Activated naive CD8-positive, alpha-beta T cell treated with anti-CD3 and anti-CD28 coated beads, Interleukin-2, amount 10 ng/mL, durations not matched to agents 7 days and 5 days (primary cell): ENCODE measurements at regions not wholly inside any gene's neighbourhood (a gene's known extent, or its start where the extent isn't known, plus 50 kb on each side); places are given as distances from the start of the nearest gene placed in this dataset.

Experiments used
- ATAC-seq: fragments of 150-1000 bp; cut with Tn5 transposase; one replicate; pipeline ENCODE4 v1.10.0; 2021; ENCODE audit warnings: low read depth, moderate library complexity
- POLR2A ChIA-PET: fragments of 350-600 bp; sonication (Branson Sonifier 250); formaldehyde crosslinking; loops from one replicate; lab custom pipeline; 2021; ENCODE audit warnings: antibody characterized with exemption; lab: Charles Lee
- DNase-seq: peaks from one replicate; pipeline ENCODE4 v3.0.0; 2021
- H3K27ac Mint-ChIP-seq: one replicate; pipeline ENCODE4 v1.8.0; 2022; ENCODE audit warnings: mild to moderate bottlenecking, mixed read lengths
- H3K27me3 Mint-ChIP-seq: one replicate; pipeline ENCODE4 v1.8.0; 2022; ENCODE audit warnings: mild to moderate bottlenecking, moderate library complexity, mixed read lengths
- H3K36me3 Mint-ChIP-seq: one replicate; pipeline ENCODE4 v1.8.0; 2021; ENCODE audit warnings: mild to moderate bottlenecking, mixed read lengths
- H3K4me1 Mint-ChIP-seq: one replicate; pipeline ENCODE4 v1.8.0; 2021; ENCODE audit warnings: mixed read lengths
- H3K4me3 Mint-ChIP-seq: one replicate; pipeline ENCODE4 v1.8.0; 2022; ENCODE audit warnings: mild to moderate bottlenecking, moderate library complexity, mixed read lengths
- H3K9me3 Mint-ChIP-seq: one replicate; pipeline ENCODE4 v1.8.0; 2021; ENCODE audit warnings: mixed read lengths

DNA sequence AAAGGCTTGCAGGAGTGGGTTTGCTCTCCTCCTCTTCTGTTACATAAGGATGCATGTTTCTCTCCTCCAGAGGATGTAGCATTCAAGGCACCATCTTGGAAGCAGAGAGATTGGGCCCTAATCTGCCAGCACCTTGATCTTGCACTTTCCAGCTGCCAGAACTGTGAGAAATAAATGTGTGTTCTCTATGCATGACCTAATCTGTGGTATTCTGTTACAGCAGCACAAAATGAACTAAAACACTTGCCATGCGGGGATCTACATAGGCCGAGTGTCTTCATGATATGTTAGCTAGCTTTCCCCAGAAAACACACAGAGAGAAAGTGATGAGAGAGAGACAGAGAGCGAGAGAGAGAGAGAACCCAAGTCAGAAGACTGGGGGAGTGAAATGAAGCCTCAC, 273.5 kb downstream of the UTP18 start:
- Mint-ChIP-seq H3K9me3 (no peaks in the 10 kb centered on the region), H3K36me3 (no peaks in the 10 kb centered on the region), H3K27ac (no peak overlapping the region), H3K4me3 (no peak overlapping the region), H3K4me1 (no peaks in the 10 kb centered on the region), H3K27me3 (peaks cover 5% of the 10 kb centered on the region)
- no peak for ATAC-seq
- POLR2A ChIA-PET = no interaction called here
- no peak for DNase-seq

DNA sequence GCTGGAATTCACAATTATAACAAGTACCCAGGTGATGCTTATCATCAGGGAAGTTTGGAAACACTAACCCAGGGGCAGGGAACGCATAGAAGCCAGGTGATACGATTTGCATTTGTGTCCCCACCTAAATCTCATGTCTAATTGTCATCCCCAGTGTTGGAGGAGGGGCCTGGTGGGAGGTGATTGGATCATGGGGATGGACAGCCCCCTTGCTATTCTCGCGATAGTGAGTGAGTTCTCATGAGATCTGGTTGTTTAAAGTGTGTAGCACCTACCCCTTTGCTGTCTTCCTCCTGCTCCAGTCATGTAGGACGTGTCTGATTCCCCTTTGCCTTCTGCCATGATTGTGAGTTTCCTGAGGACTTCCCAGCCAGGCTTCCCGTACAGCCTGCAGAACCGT, 276.3 kb downstream of the UTP18 start:
- POLR2A ChIA-PET = no interaction called here
- peaks cover 6% of the 10 kb centered on the region for H3K4me1 Mint-ChIP-seq
- H3K27me3 Mint-ChIP-seq = peaks cover 3% of the 10 kb centered on the region
- H3K4me3 Mint-ChIP-seq = no peak overlapping the region
- ATAC-seq (no peak), DNase-seq (no peak)
- no peak overlapping the region for H3K27ac Mint-ChIP-seq
- H3K9me3 Mint-ChIP-seq = no peaks in the 10 kb centered on the region
- H3K36me3 Mint-ChIP-seq = no peaks in the 10 kb centered on the region

GRCh38 chr17:51537996-51538550, 277.7 kb downstream of the UTP18 start:
- no peaks in the 10 kb centered on the region for H3K36me3 Mint-ChIP-seq
- no peaks in the 10 kb centered on the region for H3K9me3 Mint-ChIP-seq
- peaks cover 6% of the 10 kb centered on the region for H3K4me1 Mint-ChIP-seq
- H3K27ac Mint-ChIP-seq = no peak overlapping the region
- H3K27me3 Mint-ChIP-seq = no peaks in the 10 kb centered on the region
- DNase-seq (no peak), ATAC-seq (no peak)
- H3K4me3 Mint-ChIP-seq = no peak overlapping the region
- POLR2A ChIA-PET = no interaction called here

DNA sequence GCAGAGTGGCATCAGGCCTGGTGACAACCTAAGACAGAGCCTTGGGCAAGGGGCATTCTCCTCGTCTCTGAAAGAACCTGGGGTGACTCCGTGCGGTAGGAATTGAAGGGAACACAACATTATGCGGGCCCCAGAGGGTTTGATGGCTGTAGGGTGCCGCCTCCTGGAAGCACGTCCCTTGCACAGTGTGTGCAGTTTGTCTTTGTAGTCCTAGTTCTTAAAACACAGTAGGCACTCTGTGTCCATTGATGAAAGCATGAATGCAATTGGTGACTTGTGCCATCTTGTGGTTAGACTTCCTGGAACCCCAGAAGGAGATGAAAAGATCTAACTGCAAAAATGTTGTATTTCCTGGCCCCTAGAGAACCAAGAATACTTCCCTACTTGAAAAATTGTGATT, 279.8 kb downstream of the UTP18 start:
- no peak for DNase-seq

GRCh38 chr17:51541215-51541614, 280.9 kb downstream of the UTP18 start:
- DNase-seq (no peak), ATAC-seq (no peak)
- Mint-ChIP-seq H3K4me1 (peaks cover 6% of the 10 kb centered on the region), H3K27me3 (no peaks in the 10 kb centered on the region), H3K9me3 (no peaks in the 10 kb centered on the region), H3K4me3 (no peak overlapping the region), H3K27ac (no peak overlapping the region), H3K36me3 (no peaks in the 10 kb centered on the region)
- POLR2A ChIA-PET = no interaction called here

More for the DNA sequence above, 279.8 kb downstream of the UTP18 start:
- ATAC-seq = no peak
- Mint-ChIP-seq H3K27ac (no peak overlapping the region), H3K36me3 (no peaks in the 10 kb centered on the region), H3K4me3 (no peak overlapping the region), H3K27me3 (no peaks in the 10 kb centered on the region), H3K9me3 (no peaks in the 10 kb centered on the region), H3K4me1 (peaks cover 6% of the 10 kb centered on the region)
- POLR2A ChIA-PET = no interaction called here

- no peak overlapping the region for H3K4me3 Mint-ChIP-seq
- H3K4me1 Mint-ChIP-seq = no peaks in the 10 kb centered on the region
- H3K27ac Mint-ChIP-seq = no peak overlapping the region
- no peaks in the 10 kb centered on the region for H3K36me3 Mint-ChIP-seq
- no peak for DNase-seq
- POLR2A ChIA-PET = no interaction called here
- no peak for ATAC-seq
- H3K9me3 Mint-ChIP-seq = no peaks in the 10 kb centered on the region
- H3K27me3 Mint-ChIP-seq = peaks cover under 1% of the 10 kb centered on the region
Measured at GRCh38 chr17:51546114-51546513, 285.8 kb downstream of the UTP18 start.

DNA sequence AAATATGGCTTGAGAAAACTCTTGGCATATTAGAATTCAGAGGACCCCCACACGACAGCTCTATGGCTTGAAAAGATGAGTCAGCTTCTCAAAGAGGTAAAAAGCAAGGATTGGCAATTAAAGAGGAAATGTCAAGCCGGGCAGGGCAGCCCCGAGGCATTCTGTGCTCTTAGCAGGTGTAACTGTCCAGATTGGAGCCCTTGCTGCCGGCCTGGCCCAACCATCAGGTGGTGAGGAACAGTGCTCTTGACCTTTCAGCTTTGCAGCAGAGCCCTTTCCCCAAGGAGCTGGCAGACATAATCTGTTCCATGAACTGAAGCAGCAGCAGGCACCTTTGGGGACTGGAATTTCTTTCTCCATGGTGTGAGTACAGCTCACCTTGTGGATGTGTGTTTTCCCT, 287.8 kb downstream of the UTP18 start:
- H3K9me3 Mint-ChIP-seq = no peaks in the 10 kb centered on the region
- no peak overlapping the region for H3K4me3 Mint-ChIP-seq
- no peaks in the 10 kb centered on the region for H3K36me3 Mint-ChIP-seq
- DNase-seq (no peak), ATAC-seq (no peak)
- POLR2A ChIA-PET = no interaction called here
- H3K4me1 Mint-ChIP-seq = no peaks in the 10 kb centered on the region
- H3K27ac Mint-ChIP-seq = no peak overlapping the region
- H3K27me3 Mint-ChIP-seq = peaks cover 7% of the 10 kb centered on the region

- DNase-seq = no peak
- H3K36me3 Mint-ChIP-seq = no peaks in the 10 kb centered on the region
- no peaks in the 10 kb centered on the region for H3K4me1 Mint-ChIP-seq
- ATAC-seq = no peak
- no peak overlapping the region for H3K4me3 Mint-ChIP-seq
- H3K27ac Mint-ChIP-seq = no peak overlapping the region
- peaks cover 12% of the 10 kb centered on the region for H3K27me3 Mint-ChIP-seq
- POLR2A ChIA-PET = no interaction called here
- H3K9me3 Mint-ChIP-seq = no peaks in the 10 kb centered on the region
Measured at GRCh38 chr17:51555153-51555552, 294.8 kb downstream of the UTP18 start.

DNA sequence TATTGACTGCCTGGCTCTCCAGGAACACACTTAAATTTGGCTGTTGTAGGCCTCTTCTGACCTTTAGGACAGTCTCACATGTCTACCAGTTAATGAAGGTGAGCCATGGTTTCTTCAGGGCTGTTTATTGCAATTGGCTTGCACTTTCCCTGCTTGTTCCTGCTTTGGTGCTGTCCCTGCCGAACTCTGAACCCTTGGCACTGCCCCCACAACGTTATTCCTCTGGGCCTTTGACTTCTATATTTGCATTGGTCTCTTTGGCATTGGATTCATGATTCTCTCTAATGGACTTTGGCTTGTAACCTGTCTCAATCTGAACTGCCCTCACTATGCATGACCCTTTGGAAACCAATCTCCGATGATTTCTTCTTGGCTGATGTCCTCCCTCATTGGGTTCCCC, 299.4 kb downstream of the UTP18 start:
- Mint-ChIP-seq H3K36me3 (no peaks in the 10 kb centered on the region), H3K4me3 (no peak overlapping the region), H3K27ac (no peak overlapping the region), H3K4me1 (no peaks in the 10 kb centered on the region), H3K9me3 (no peaks in the 10 kb centered on the region), H3K27me3 (peaks cover 14% of the 10 kb centered on the region)
- POLR2A ChIA-PET = no interaction called here
- DNase-seq = no peak
- ATAC-seq = no peak

- POLR2A ChIA-PET = no interaction called here
- Mint-ChIP-seq H3K27me3 (peaks cover 14% of the 10 kb centered on the region), H3K4me3 (no peak overlapping the region), H3K9me3 (no peaks in the 10 kb centered on the region), H3K27ac (no peak overlapping the region), H3K36me3 (no peaks in the 10 kb centered on the region), H3K4me1 (no peaks in the 10 kb centered on the region)
- ATAC-seq (no peak), DNase-seq (no peak)
Measured at GRCh38 chr17:51560398-51560797, 300.1 kb downstream of the UTP18 start.

GRCh38 chr17:51563961-51564360, 303.6 kb downstream of the UTP18 start:
- no peak overlapping the region for H3K4me3 Mint-ChIP-seq
- H3K9me3 Mint-ChIP-seq = peaks cover 1% of the 10 kb centered on the region
- H3K36me3 Mint-ChIP-seq = no peaks in the 10 kb centered on the region
- H3K27ac Mint-ChIP-seq = no peak overlapping the region
- POLR2A ChIA-PET = no interaction called here
- ATAC-seq = no peak
- peaks cover 11% of the 10 kb centered on the region for H3K27me3 Mint-ChIP-seq
- H3K4me1 Mint-ChIP-seq = no peaks in the 10 kb centered on the region
- no peak for DNase-seq

GRCh38 chr17:51572115-51572514, 311.8 kb downstream of the UTP18 start:
- DNase-seq (no peak), ATAC-seq (no peak)
- Mint-ChIP-seq H3K27me3 (peaks cover 15% of the 10 kb centered on the region), H3K4me1 (no peaks in the 10 kb centered on the region), H3K27ac (no peak overlapping the region), H3K36me3 (no peaks in the 10 kb centered on the region), H3K9me3 (peaks cover 5% of the 10 kb centered on the region), H3K4me3 (no peak overlapping the region)
- POLR2A ChIA-PET = no interaction called here
